ENCODE measurements at regions not wholly inside any gene's neighbourhood (a gene's known extent, or its start where the extent isn't known, plus 50 kb on each side); places are given as distances from the start of the nearest gene placed in this dataset.

- TF ChIP-seq POLR2A (IDR thresholded peaks at IDR 0.05) (no peak), CTCF (IDR thresholded peaks at IDR 0.05) (no peak)
Measured at GRCh38 chr20:48069596-48069995, 284.3 kb upstream of the SULF2 start.
